Activated CD4-positive, alpha-beta T cell treated with anti-CD3 and anti-CD28 coated beads, Interleukin-2, amount 50 U/mL, for 24 hours (primary cell): ENCODE measurements at regions not wholly inside any gene's neighbourhood (a gene's known extent, or its start where the extent isn't known, plus 50 kb on each side); places are given as distances from the start of the nearest gene placed in this dataset.

Source experiments
- DNase-seq, 2 donors: peaks; one replicate each; pipeline ENCODE4 v3.0.0-alpha.2; 2020; ENCODE audit warnings: low read depth in 1 of 2, low spot score in 1 of 2

GRCh38 chr22:47230251-47230650 lies 467.8 kb downstream of the TBC1D22A start:
- DNase-seq, result no peak

GRCh38 chr22:47228767-47229166 lies 466.3 kb downstream of the TBC1D22A start:
- no peak for DNase-seq

GRCh38 chr22:47225931-47226633 lies 463.6 kb downstream of the TBC1D22A start:
- no peak for DNase-seq

- DNase-seq, result no peak
Measured at GRCh38 chr22:47225080-47225930, 462.9 kb downstream of the TBC1D22A start.
